ENCODE measurements at regions not wholly inside any gene's neighbourhood (a gene's known extent, or its start where the extent isn't known, plus 50 kb on each side); places are given as distances from the start of the nearest gene placed in this dataset.

GRCh38 chr2:48257456-48257855 lies 57.0 kb upstream of the FOXN2 start:
- Histone ChIP-seq H2BK12ac (ENCODE audit: low read length) (no peak overlapping the region), H3K79me1 (ENCODE audit: low read depth, low read length) (no peaks in the 10 kb centered on the region), H3K4me2 (ENCODE audit: insufficient read depth, low read length, poor library complexity, severe bottlenecking) (no peak overlapping the region), H4K8ac (ENCODE audit: low read depth, low read length) (no peak overlapping the region), H4K91ac (ENCODE audit: low read depth, low read length, poor library complexity) (no peak overlapping the region), H2BK15ac (ENCODE audit: low read length) (no peak overlapping the region), H3K18ac (ENCODE audit: low read length) (no peak overlapping the region), H3K9me3 (replicated peaks in 1 of 2; ENCODE audit: control insufficient read depth in 2 of 2, insufficient read depth in 1 of 2, low read depth in 1 of 2, low read length in 2 of 2) (no peaks in the 10 kb centered on the region), H2BK5ac (ENCODE audit: low read length) (no peak overlapping the region), H2AFZ (ENCODE audit: low read length) (no peak overlapping the region), H3K27me3 (ENCODE audit: control insufficient read depth in 3 of 3, insufficient read depth in 3 of 3, low read depth in 1 of 3, low read length in 3 of 3) (peaks cover 0 to 2% (median 0%) of the 10 kb centered on the region in 3 experiments), H3K27ac (replicated peaks; ENCODE audit: low read length) (no peak overlapping the region), H3K23ac (ENCODE audit: low read depth, low read length, poor library complexity) (no peak overlapping the region), H3K4me1 (ENCODE audit: control insufficient read depth in 2 of 2, insufficient read depth in 1 of 2, low read depth in 1 of 2, low read length in 2 of 2) (no peaks in the 10 kb centered on the region), H3K36me3 (replicated peaks in 1 of 2; ENCODE audit: control insufficient read depth in 2 of 2, insufficient read depth in 2 of 2, low read length in 2 of 2) (no peaks in the 10 kb centered on the region), H3K4ac (ENCODE audit: low read length) (no peak overlapping the region), H2BK120ac (ENCODE audit: low read depth, low read length) (no peak overlapping the region), H3K14ac (ENCODE audit: low read length) (no peak overlapping the region), H3K9ac (ENCODE audit: low read depth, low read length, poor library complexity) (no peak overlapping the region), H2AK5ac (ENCODE audit: low read depth, low read length) (no peak overlapping the region), H3K4me3 (ENCODE audit: low read length in 2 of 2) (no peak overlapping the region)
- no peak for DNase-seq (ENCODE audit: low spot score)
- no CpG with 5 or more reads among the region's 2 CpGs for WGBS, 2 donors (ENCODE audit: extremely low coverage in 2 of 2, insufficient read length in 2 of 2, insufficient replicate concordance in 1 of 2)

- Histone ChIP-seq H3K9ac (ENCODE audit: low read depth, low read length, poor library complexity) (no peak overlapping the region), H4K8ac (ENCODE audit: low read depth, low read length) (no peak overlapping the region), H2BK15ac (ENCODE audit: low read length) (no peak overlapping the region), H2AFZ (ENCODE audit: low read length) (no peak overlapping the region), H4K91ac (ENCODE audit: low read depth, low read length, poor library complexity) (no peak overlapping the region), H2BK120ac (ENCODE audit: low read depth, low read length) (no peak overlapping the region), H3K27ac (replicated peaks; ENCODE audit: low read length) (no peak overlapping the region), H3K4me2 (ENCODE audit: insufficient read depth, low read length, poor library complexity, severe bottlenecking) (no peak overlapping the region), H3K23ac (ENCODE audit: low read depth, low read length, poor library complexity) (no peak overlapping the region), H3K27me3 (ENCODE audit: control insufficient read depth in 3 of 3, insufficient read depth in 3 of 3, low read depth in 1 of 3, low read length in 3 of 3) (peaks cover 0 to 2% (median 0%) of the 10 kb centered on the region in 3 experiments), H3K79me1 (ENCODE audit: low read depth, low read length) (no peaks in the 10 kb centered on the region), H3K18ac (ENCODE audit: low read length) (no peak overlapping the region), H2BK5ac (ENCODE audit: low read length) (no peak overlapping the region), H3K4ac (ENCODE audit: low read length) (no peak overlapping the region), H3K4me3 (ENCODE audit: low read length in 2 of 2) (no peak overlapping the region), H3K4me1 (ENCODE audit: control insufficient read depth in 2 of 2, insufficient read depth in 1 of 2, low read depth in 1 of 2, low read length in 2 of 2) (no peaks in the 10 kb centered on the region), H2BK12ac (ENCODE audit: low read length) (no peak overlapping the region), H3K36me3 (replicated peaks in 1 of 2; ENCODE audit: control insufficient read depth in 2 of 2, insufficient read depth in 2 of 2, low read length in 2 of 2) (no peaks in the 10 kb centered on the region), H3K9me3 (replicated peaks in 1 of 2; ENCODE audit: control insufficient read depth in 2 of 2, insufficient read depth in 1 of 2, low read depth in 1 of 2, low read length in 2 of 2) (no peaks in the 10 kb centered on the region), H2AK5ac (ENCODE audit: low read depth, low read length) (no peak overlapping the region), H3K14ac (ENCODE audit: low read length) (no peak overlapping the region)
- no peak for DNase-seq (ENCODE audit: low spot score)
- no CpG with 5 or more reads among the region's 4 CpGs for WGBS, 2 donors (ENCODE audit: extremely low coverage in 2 of 2, insufficient read length in 2 of 2, insufficient replicate concordance in 1 of 2)
These were observed 55.9 kb upstream of the FOXN2 start for GRCh38 chr2:48258481-48259149.

- Histone ChIP-seq H4K8ac (ENCODE audit: low read depth, low read length) (no peak overlapping the region), H3K36me3 (replicated peaks in 1 of 2; ENCODE audit: control insufficient read depth in 2 of 2, insufficient read depth in 2 of 2, low read length in 2 of 2) (no peaks in the 10 kb centered on the region), H3K79me1 (ENCODE audit: low read depth, low read length) (no peaks in the 10 kb centered on the region), H2AK5ac (ENCODE audit: low read depth, low read length) (no peak overlapping the region), H3K14ac (ENCODE audit: low read length) (no peak overlapping the region), H2BK15ac (ENCODE audit: low read length) (no peak overlapping the region), H4K91ac (ENCODE audit: low read depth, low read length, poor library complexity) (no peak overlapping the region), H2BK120ac (ENCODE audit: low read depth, low read length) (no peak overlapping the region), H3K23ac (ENCODE audit: low read depth, low read length, poor library complexity) (no peak overlapping the region), H2BK5ac (ENCODE audit: low read length) (no peak overlapping the region), H3K9me3 (replicated peaks in 1 of 2; ENCODE audit: control insufficient read depth in 2 of 2, insufficient read depth in 1 of 2, low read depth in 1 of 2, low read length in 2 of 2) (no peaks in the 10 kb centered on the region), H3K4me1 (ENCODE audit: control insufficient read depth in 2 of 2, insufficient read depth in 1 of 2, low read depth in 1 of 2, low read length in 2 of 2) (no peaks in the 10 kb centered on the region), H3K4me3 (ENCODE audit: low read length in 2 of 2) (no peak overlapping the region), H3K27me3 (ENCODE audit: control insufficient read depth in 3 of 3, insufficient read depth in 3 of 3, low read depth in 1 of 3, low read length in 3 of 3) (peaks cover 0 to 2% (median 0%) of the 10 kb centered on the region in 3 experiments), H2AFZ (ENCODE audit: low read length) (no peak overlapping the region), H3K9ac (ENCODE audit: low read depth, low read length, poor library complexity) (no peak overlapping the region), H3K27ac (replicated peaks; ENCODE audit: low read length) (no peak overlapping the region), H2BK12ac (ENCODE audit: low read length) (no peak overlapping the region), H3K4me2 (ENCODE audit: insufficient read depth, low read length, poor library complexity, severe bottlenecking) (no peak overlapping the region), H3K18ac (ENCODE audit: low read length) (no peak overlapping the region), H3K4ac (ENCODE audit: low read length) (no peak overlapping the region)
- no peak for DNase-seq (ENCODE audit: low spot score)
- no CpG with 5 or more reads among the region's 1 CpG for WGBS, 2 donors (ENCODE audit: extremely low coverage in 2 of 2, insufficient read length in 2 of 2, insufficient replicate concordance in 1 of 2)
These were observed 54.7 kb upstream of the FOXN2 start for GRCh38 chr2:48259811-48260210.

GRCh38 chr2:48264627-48265026 lies 49.9 kb upstream of the FOXN2 start:
- Histone ChIP-seq H2AFZ (ENCODE audit: low read length) (no peak overlapping the region), H2BK12ac (ENCODE audit: low read length) (no peak overlapping the region), H4K91ac (ENCODE audit: low read depth, low read length, poor library complexity) (no peak overlapping the region), H2BK15ac (ENCODE audit: low read length) (no peak overlapping the region), H3K14ac (ENCODE audit: low read length) (no peak overlapping the region), H3K4ac (ENCODE audit: low read length) (no peak overlapping the region), H3K9ac (ENCODE audit: low read depth, low read length, poor library complexity) (no peak overlapping the region), H3K23ac (ENCODE audit: low read depth, low read length, poor library complexity) (no peak overlapping the region), H2BK120ac (ENCODE audit: low read depth, low read length) (no peak overlapping the region), H2AK5ac (ENCODE audit: low read depth, low read length) (no peak overlapping the region), H3K4me2 (ENCODE audit: insufficient read depth, low read length, poor library complexity, severe bottlenecking) (no peak overlapping the region), H3K27ac (replicated peaks; ENCODE audit: low read length) (no peak overlapping the region), H3K18ac (ENCODE audit: low read length) (no peak overlapping the region), H4K8ac (ENCODE audit: low read depth, low read length) (no peak overlapping the region), H3K4me1 (ENCODE audit: control insufficient read depth in 2 of 2, insufficient read depth in 1 of 2, low read depth in 1 of 2, low read length in 2 of 2) (no peaks in the 10 kb centered on the region), H3K79me1 (ENCODE audit: low read depth, low read length) (no peaks in the 10 kb centered on the region), H3K36me3 (replicated peaks in 1 of 2; ENCODE audit: control insufficient read depth in 2 of 2, insufficient read depth in 2 of 2, low read length in 2 of 2) (no peaks in the 10 kb centered on the region), H2BK5ac (ENCODE audit: low read length) (no peak overlapping the region), H3K9me3 (replicated peaks in 1 of 2; ENCODE audit: control insufficient read depth in 2 of 2, insufficient read depth in 1 of 2, low read depth in 1 of 2, low read length in 2 of 2) (no peaks in the 10 kb centered on the region), H3K27me3 (ENCODE audit: control insufficient read depth in 3 of 3, insufficient read depth in 3 of 3, low read depth in 1 of 3, low read length in 3 of 3) (no peaks in the 10 kb centered on the region), H3K4me3 (ENCODE audit: low read length in 2 of 2) (no peak overlapping the region)
- no peak for DNase-seq (ENCODE audit: low spot score)
- no CpG with 5 or more reads among the region's 1 CpG for WGBS, 2 donors (ENCODE audit: extremely low coverage in 2 of 2, insufficient read length in 2 of 2, insufficient replicate concordance in 1 of 2)
